AG09309 (cell line): ENCODE measurements at regions not wholly inside any gene's neighbourhood (a gene's known extent, or its start where the extent isn't known, plus 50 kb on each side); places are given as distances from the start of the nearest gene placed in this dataset.

Experiments
- DNase-seq: peaks from one replicate; pipeline ENCODE4 v3.0.0-alpha.2; 2010; ENCODE audit warnings: low read depth
- H3K4me3 ChIP-seq: 2 replicates; pipeline ENCODE4 v1.5.1; 2011; ENCODE audit warnings: mild to moderate bottlenecking, low read depth, low read length, moderate library complexity; ENCODE audit not compliant: control insufficient read depth
- CTCF ChIP-seq: IDR thresholded peaks from 2 replicates; pipeline ENCODE4 v1.5.1; 2011; ENCODE audit warnings: mild to moderate bottlenecking, low read depth, low read length, inconsistent platforms; ENCODE audit not compliant: insufficient read depth, control insufficient read depth; ENCODE audit errors: missing control alignments

GRCh38 chr2:239809391-239809790 is 215.8 kb downstream of the NDUFA10 start:
- no peak overlapping the region for H3K4me3 ChIP-seq
- no peak for DNase-seq
- TF ChIP-seq CTCF = no peak

GRCh38 chr2:239807568-239807967 is 217.6 kb downstream of the NDUFA10 start:
- no peak overlapping the region for H3K4me3 ChIP-seq
- no peak for DNase-seq
- TF ChIP-seq CTCF = no peak

- no peak overlapping the region for H3K4me3 ChIP-seq
- DNase-seq = no peak
- no peak for TF ChIP-seq CTCF
Measured at GRCh38 chr2:239806758-239807434, 218.2 kb downstream of the NDUFA10 start.

GRCh38 chr2:239806276-239806675 is 218.9 kb downstream of the NDUFA10 start:
- DNase-seq = no peak
- TF ChIP-seq CTCF = no peak
- no peak overlapping the region for H3K4me3 ChIP-seq

GRCh38 chr2:239805414-239805813 is 219.7 kb downstream of the NDUFA10 start:
- H3K4me3 ChIP-seq = no peak overlapping the region
- no peak for DNase-seq
- no peak for TF ChIP-seq CTCF

- DNase-seq = no peak
- H3K4me3 ChIP-seq = no peak overlapping the region
- no peak for TF ChIP-seq CTCF
Measured at GRCh38 chr2:239805043-239805329, 220.2 kb downstream of the NDUFA10 start.
